Caco-2 (cell line): ENCODE measurements at regions not wholly inside any gene's neighbourhood (a gene's known extent, or its start where the extent isn't known, plus 50 kb on each side); places are given as distances from the start of the nearest gene placed in this dataset.

ENCODE experiments used
- BruUV-seq: library from RNA; stranded (reverse); fragments of 400-500 nt; replicated peaks from 2 replicates; lab custom pipeline; 2021; lab: Mats Ljungman, UMichigan
- CTCF ChIA-PET: fragments of 300-600 bp; sonication (Branson Sonifier 250); formaldehyde crosslinking; loops from one replicate; lab custom pipeline; 2022; ENCODE audit warnings: antibody characterized with exemption; lab: Charles Lee
- POLR2A ChIA-PET: fragments of 300-600 bp; sonication (Branson Sonifier 250); formaldehyde crosslinking; loops from one replicate; lab custom pipeline; 2022; ENCODE audit warnings: antibody characterized with exemption; lab: Charles Lee
- DNase-seq, 2 experiments: peaks; one replicate each; pipeline versions ENCODE4 v3.0.0 to v3.0.0-alpha.2; 2020 to 2022
- H3K27me3 ChIP-seq: replicated peaks from 2 replicates; pipeline ENCODE4 v1.6.0; 2011; ENCODE audit warnings: low read length; ENCODE audit not compliant: control insufficient read depth, insufficient read depth
- H3K36me3 ChIP-seq: 2 replicates; pipeline ENCODE4 v1.5.1; 2011; ENCODE audit warnings: low read length; ENCODE audit not compliant: control insufficient read depth, insufficient read depth
- H3K4me1 ChIP-seq: fragments of 250-450 bp; sonication (Bioruptor Pico); 2 replicates; pipeline ENCODE4 v1.5.1; 2020; ENCODE audit warnings: mild to moderate bottlenecking
- H3K4me3 ChIP-seq: 2 replicates; pipeline ENCODE4 v1.5.1; 2011; ENCODE audit warnings: low read depth, mild to moderate bottlenecking, control low read depth, low read length
- H3K9me3 ChIP-seq: fragments of 250-450 bp; sonication (Bioruptor Pico); 2 replicates; pipeline ENCODE4 v1.5.1; 2020; ENCODE audit warnings: mild to moderate bottlenecking, moderate library complexity
- H3K27ac Mint-ChIP-seq: one replicate; pipeline ENCODE4 v1.8.0; 2022; ENCODE audit warnings: mixed read lengths; ENCODE audit not compliant: unreplicated experiment
- H3K27me3 Mint-ChIP-seq: one replicate; pipeline ENCODE4 v1.8.0; 2022; ENCODE audit warnings: mixed read lengths; ENCODE audit not compliant: insufficient read depth, unreplicated experiment
- H3K36me3 Mint-ChIP-seq: one replicate; pipeline ENCODE4 v1.8.0; 2022; ENCODE audit warnings: mild to moderate bottlenecking, mixed read lengths; ENCODE audit not compliant: insufficient read depth, unreplicated experiment
- H3K4me1 Mint-ChIP-seq: one replicate; pipeline ENCODE4 v1.8.0; 2022; ENCODE audit warnings: low read depth, mixed read lengths; ENCODE audit not compliant: unreplicated experiment
- H3K4me3 Mint-ChIP-seq: one replicate; pipeline ENCODE4 v1.8.0; 2022; ENCODE audit warnings: mild to moderate bottlenecking, moderate library complexity, mixed read lengths; ENCODE audit not compliant: unreplicated experiment
- H3K9me3 Mint-ChIP-seq: one replicate; pipeline ENCODE4 v1.8.0; 2022; ENCODE audit warnings: mixed read lengths; ENCODE audit not compliant: unreplicated experiment
- CTCF ChIP-seq, 2 experiments: fragments of 200-600 bp in 1 of 2; IDR thresholded peaks; 1 replicate in 1 of 2; 2 replicates in 1 of 2; pipeline versions ENCODE4 v1.5.1 to v1.8.0; 2011 to 2022; ENCODE audit warnings: antibody characterized with exemption in 1 of 2, control low read depth in 1 of 2, inconsistent platforms in 1 of 2, low read depth in 1 of 2, low read length in 1 of 2, mild to moderate bottlenecking in 1 of 2, moderate library complexity in 1 of 2; ENCODE audit not compliant: insufficient read depth in 1 of 2, severe bottlenecking in 1 of 2, unreplicated experiment in 1 of 2
- intact Hi-C: fragments of 100-400 bp; cut with micrococcal nuclease; formaldehyde crosslinking; loops from one replicate; pipeline ENCODE4 v1.10.0; 2022; ENCODE audit not compliant: unreplicated experiment

GRCh38 chr5:31107091-31107518 lies 86.4 kb upstream of the CDH6 start:
- Mint-ChIP-seq H3K27ac (peak overlapping the region; percentile 85), H3K27me3 (no peaks in the 10 kb centered on the region), H3K9me3 (peaks cover 13% of the 10 kb centered on the region), H3K4me3 (peak overlapping the region; percentile 12), H3K36me3 (no peaks in the 10 kb centered on the region), H3K4me1 (peaks cover 23% of the 10 kb centered on the region)
- POLR2A ChIA-PET = no interaction called here
- peaks cover 26% of the 10 kb centered on the region for H3K4me1 ChIP-seq
- H3K4me3 ChIP-seq = no peak overlapping the region
- no peaks in the 10 kb centered on the region for H3K27me3 ChIP-seq
- TF ChIP-seq CTCF (IDR thresholded peaks at IDR 0.05; ENCODE audit: insufficient read depth in 1 of 2, low read depth in 1 of 2, low read length in 1 of 2, severe bottlenecking in 1 of 2, unreplicated experiment in 1 of 2) = no peak
- DNase-seq = no peak
- H3K36me3 ChIP-seq = no peaks in the 10 kb centered on the region
- H3K9me3 ChIP-seq = 0 out of 2 replicates have a peak, but pooled peaks cover 3% of the 10 kb centered on the region
- intact Hi-C loops = loop anchor here (5.0 kb wide), 2 partner anchors 85 kb away; partner anchors contain the start of gene CDH6
- CTCF ChIA-PET = no interaction called here
- no TSS peak for BruUV-seq

DNA sequence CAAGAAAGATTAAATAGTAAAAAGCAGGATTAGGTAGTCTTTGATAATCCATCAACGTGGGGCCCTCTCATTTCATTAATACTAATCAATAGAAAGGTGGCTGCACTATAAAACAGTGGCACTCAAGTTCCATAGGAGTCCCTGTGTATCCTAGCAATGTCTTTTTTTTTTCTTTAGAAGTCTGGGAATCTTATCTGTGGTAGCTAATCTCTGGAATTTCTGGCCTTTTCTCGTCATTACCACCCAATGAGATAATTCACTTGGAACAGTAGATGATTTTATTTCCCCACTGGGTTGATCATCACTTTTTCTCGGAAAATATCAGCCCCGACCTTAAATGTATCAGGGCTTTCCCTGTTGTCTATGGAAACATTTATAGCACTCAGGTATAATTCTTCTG lies 86.8 kb upstream of the CDH6 start:
- Mint-ChIP-seq H3K27me3 (no peaks in the 10 kb centered on the region), H3K4me3 (peak overlapping the region; percentile 12), H3K9me3 (peaks cover 13% of the 10 kb centered on the region), H3K36me3 (no peaks in the 10 kb centered on the region), H3K4me1 (peaks cover 23% of the 10 kb centered on the region), H3K27ac (peak overlapping the region; percentile 85)
- peaks cover 26% of the 10 kb centered on the region for H3K4me1 ChIP-seq
- POLR2A ChIA-PET = no interaction called here
- H3K9me3 ChIP-seq = 0 out of 2 replicates have a peak, but pooled peaks cover 3% of the 10 kb centered on the region
- peak in 1 of 2 experiments; percentile 8 for DNase-seq
- CTCF ChIA-PET = no interaction called here
- intact Hi-C loops = loop anchor here (5.0 kb wide), 2 partner anchors 84 to 86 kb away; partner anchors contain the start of gene CDH6
- no peak overlapping the region for H3K4me3 ChIP-seq
- no peaks in the 10 kb centered on the region for H3K36me3 ChIP-seq
- no TSS peak for BruUV-seq
- TF ChIP-seq CTCF (IDR thresholded peaks at IDR 0.05; ENCODE audit: insufficient read depth in 1 of 2, low read depth in 1 of 2, low read length in 1 of 2, severe bottlenecking in 1 of 2, unreplicated experiment in 1 of 2) = no peak
- no peaks in the 10 kb centered on the region for H3K27me3 ChIP-seq

GRCh38 chr5:31106278-31106677 lies 87.2 kb upstream of the CDH6 start:
- TF ChIP-seq CTCF (IDR thresholded peaks at IDR 0.05; ENCODE audit: insufficient read depth in 1 of 2, low read depth in 1 of 2, low read length in 1 of 2, severe bottlenecking in 1 of 2, unreplicated experiment in 1 of 2) = no peak
- intact Hi-C loops = loop anchor here (5.0 kb wide), 2 partner anchors 84 to 86 kb away; partner anchors contain the start of gene CDH6
- Mint-ChIP-seq H3K27me3 (no peaks in the 10 kb centered on the region), H3K27ac (peak overlapping the region; percentile 85), H3K4me1 (peaks cover 23% of the 10 kb centered on the region), H3K9me3 (peaks cover 13% of the 10 kb centered on the region), H3K4me3 (peak overlapping the region; percentile 8), H3K36me3 (no peaks in the 10 kb centered on the region)
- peaks cover 26% of the 10 kb centered on the region for H3K4me1 ChIP-seq
- no TSS peak for BruUV-seq
- H3K4me3 ChIP-seq = no peak overlapping the region
- DNase-seq = no peak
- H3K36me3 ChIP-seq = no peaks in the 10 kb centered on the region
- no peaks in the 10 kb centered on the region for H3K27me3 ChIP-seq
- CTCF ChIA-PET = no interaction called here
- 0 out of 2 replicates have a peak, but pooled peaks cover 3% of the 10 kb centered on the region for H3K9me3 ChIP-seq
- POLR2A ChIA-PET = interaction anchor here (0.6 kb wide), 1 partner anchor 15 kb away, joined by 4 read pairs; no protein-coding TSS in a partner anchor
